Esophagus squamous epithelium (tissue), 4 donors: ENCODE measurements at regions not wholly inside any gene's neighbourhood (a gene's known extent, or its start where the extent isn't known, plus 50 kb on each side); places are given as distances from the start of the nearest gene placed in this dataset.

Experiments
- POLR2A ChIP-seq, 4 donors: fragments of 450-650 bp; IDR thresholded peaks; one replicate each; pipeline ENCODE4 v1.6.1; 2017; ENCODE audit warnings: antibody characterized with exemption in 4 of 4, mild to moderate bottlenecking in 4 of 4, moderate library complexity in 3 of 4
- TF ChIP-seq, protein P1 (sequence below), 6 experiments: fragments of 450-650 bp in 4 of 6; fragments of 200-600 bp in 2 of 6; sonication (generic) in 2 of 6; IDR thresholded peaks; one replicate each; pipeline ENCODE4 v1.5.1; 2016 to 2019; ENCODE audit warnings: antibody characterized with exemption in 6 of 6, mild to moderate bottlenecking in 4 of 6, moderate library complexity in 4 of 6

DNA sequence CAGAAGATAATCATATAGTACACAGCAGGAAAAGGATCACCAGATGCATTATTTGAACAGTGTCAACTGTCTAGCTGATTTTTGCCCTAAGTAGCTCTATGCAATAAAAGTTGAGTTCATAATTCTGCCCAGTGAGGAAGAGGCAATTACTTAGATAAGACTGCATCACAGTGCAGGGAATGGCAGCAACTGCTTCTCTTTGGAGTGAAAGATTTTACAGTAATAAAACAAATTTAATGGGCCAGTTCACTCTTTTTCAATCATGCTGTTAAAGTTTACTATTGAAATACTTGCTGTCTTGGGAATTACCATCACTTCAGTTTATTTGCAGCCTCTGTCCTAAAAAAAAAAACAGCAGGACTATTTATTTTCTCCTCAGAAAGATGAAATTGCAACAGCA lies 907.9 kb downstream of the ANKRD7 start:
- TF ChIP-seq POLR2A (IDR thresholded peaks at IDR 0.05) = no peak
- TF ChIP-seq, protein P1, sequence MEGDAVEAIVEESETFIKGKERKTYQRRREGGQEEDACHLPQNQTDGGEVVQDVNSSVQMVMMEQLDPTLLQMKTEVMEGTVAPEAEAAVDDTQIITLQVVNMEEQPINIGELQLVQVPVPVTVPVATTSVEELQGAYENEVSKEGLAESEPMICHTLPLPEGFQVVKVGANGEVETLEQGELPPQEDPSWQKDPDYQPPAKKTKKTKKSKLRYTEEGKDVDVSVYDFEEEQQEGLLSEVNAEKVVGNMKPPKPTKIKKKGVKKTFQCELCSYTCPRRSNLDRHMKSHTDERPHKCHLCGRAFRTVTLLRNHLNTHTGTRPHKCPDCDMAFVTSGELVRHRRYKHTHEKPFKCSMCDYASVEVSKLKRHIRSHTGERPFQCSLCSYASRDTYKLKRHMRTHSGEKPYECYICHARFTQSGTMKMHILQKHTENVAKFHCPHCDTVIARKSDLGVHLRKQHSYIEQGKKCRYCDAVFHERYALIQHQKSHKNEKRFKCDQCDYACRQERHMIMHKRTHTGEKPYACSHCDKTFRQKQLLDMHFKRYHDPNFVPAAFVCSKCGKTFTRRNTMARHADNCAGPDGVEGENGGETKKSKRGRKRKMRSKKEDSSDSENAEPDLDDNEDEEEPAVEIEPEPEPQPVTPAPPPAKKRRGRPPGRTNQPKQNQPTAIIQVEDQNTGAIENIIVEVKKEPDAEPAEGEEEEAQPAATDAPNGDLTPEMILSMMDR (IDR thresholded peaks at IDR 0.05) = no peak
